ENCODE measurements at regions not wholly inside any gene's neighbourhood (a gene's known extent, or its start where the extent isn't known, plus 50 kb on each side); places are given as distances from the start of the nearest gene placed in this dataset.

- Histone ChIP-seq H3K4me3 (no peak overlapping the region), H3K36me3 (no peaks in the 10 kb centered on the region), H3K27ac (no peak overlapping the region), H3K9me3 (no peaks in the 10 kb centered on the region), H3K27me3 (no peaks in the 10 kb centered on the region), H3K4me1 (peaks cover 0 to 18% (median 6%) of the 10 kb centered on the region in 3 donors)
- no peak for TF ChIP-seq CTCF (IDR thresholded peaks at IDR 0.05)
- TF ChIP-seq POLR2A (IDR thresholded peaks at IDR 0.05) = no peak
- DNase-seq = no peak
- intact Hi-C loops (cut with DNase I) = no loop called here
- 53 to 58% methylated on average over 5 of the region's 5 CpGs for WGBS, 2 donors
Observed at GRCh38 chr3:153060346-153060745, 101.7 kb upstream of the RAP2B start.

- no peak for TF ChIP-seq POLR2A (IDR thresholded peaks at IDR 0.05)
- 85 to 87% methylated on average over 4 of the region's 4 CpGs for WGBS, 2 donors
- DNase-seq = no peak
- Histone ChIP-seq H3K36me3 (no peaks in the 10 kb centered on the region), H3K4me3 (no peak overlapping the region), H3K4me1 (peaks cover 0 to 18% (median 6%) of the 10 kb centered on the region in 3 donors), H3K9me3 (no peaks in the 10 kb centered on the region), H3K27me3 (no peaks in the 10 kb centered on the region), H3K27ac (no peak overlapping the region)
- intact Hi-C loops (cut with DNase I) = no loop called here
Observed at GRCh38 chr3:153061938-153062528, 100.0 kb upstream of the RAP2B start.

- Histone ChIP-seq H3K27me3 (no peaks in the 10 kb centered on the region), H3K9me3 (no peaks in the 10 kb centered on the region), H3K4me1 (peaks cover 0 to 12% (median 6%) of the 10 kb centered on the region in 3 donors), H3K36me3 (no peaks in the 10 kb centered on the region), H3K4me3 (no peak overlapping the region), H3K27ac (no peak overlapping the region)
- WGBS, 2 donors = 81 to 87% methylated on average over 2 of the region's 2 CpGs
- DNase-seq = no peak
- intact Hi-C loops (cut with DNase I) = no loop called here
- no peak for TF ChIP-seq CTCF (IDR thresholded peaks at IDR 0.05)
- TF ChIP-seq POLR2A (IDR thresholded peaks at IDR 0.05) = no peak
Observed at GRCh38 chr3:153063337-153063736, 98.7 kb upstream of the RAP2B start.

GRCh38 chr3:153066983-153067382, 95.0 kb upstream of the RAP2B start:
- Histone ChIP-seq H3K27ac (no peak overlapping the region), H3K27me3 (no peaks in the 10 kb centered on the region), H3K4me1 (peaks cover 0 to 13% (median 4%) of the 10 kb centered on the region in 3 donors), H3K4me3 (no peak overlapping the region), H3K9me3 (no peaks in the 10 kb centered on the region), H3K36me3 (no peaks in the 10 kb centered on the region)
- DNase-seq = no peak
- intact Hi-C loops (cut with DNase I) = no loop called here
- 82 to 85% methylated on average over 11 to 12 of the region's 12 CpGs for WGBS, 2 donors
- TF ChIP-seq CTCF (IDR thresholded peaks at IDR 0.05) (no peak), POLR2A (IDR thresholded peaks at IDR 0.05) (no peak)

GRCh38 chr3:153069598-153070510, 92.2 kb upstream of the RAP2B start:
- Histone ChIP-seq H3K9me3 (no peaks in the 10 kb centered on the region), H3K4me3 (no peak overlapping the region), H3K27me3 (no peaks in the 10 kb centered on the region), H3K4me1 (peaks cover 0 to 13% (median 4%) of the 10 kb centered on the region in 3 donors), H3K27ac (no peak overlapping the region), H3K36me3 (no peaks in the 10 kb centered on the region)
- intact Hi-C loops (cut with DNase I) = no loop called here
- DNase-seq = no peak
- 26 to 33% methylated on average over 5 of the region's 5 CpGs for WGBS, 2 donors
- TF ChIP-seq POLR2A (IDR thresholded peaks at IDR 0.05) (no peak), CTCF (IDR thresholded peaks at IDR 0.05) (no peak)
